ENCODE measurements at regions not wholly inside any gene's neighbourhood (a gene's known extent, or its start where the extent isn't known, plus 50 kb on each side); places are given as distances from the start of the nearest gene placed in this dataset.

DNA sequence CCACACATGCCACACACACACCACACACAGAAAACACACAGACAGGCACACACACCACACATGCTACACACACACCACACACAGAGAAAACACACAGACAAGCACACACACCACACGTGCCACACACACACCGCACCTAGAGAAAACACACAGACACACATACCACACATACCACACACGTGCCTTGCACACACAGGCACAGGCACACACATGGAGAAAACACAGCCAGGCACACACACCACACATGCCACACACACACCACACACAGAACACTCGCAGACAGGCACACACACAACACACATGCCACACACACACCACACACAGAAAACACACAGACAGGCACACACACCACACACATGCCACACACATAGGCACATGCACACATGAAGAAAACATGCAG lies 242.1 kb upstream of the MYT1L start:
- Histone ChIP-seq H3K9ac (ENCODE audit: low read length) (no peak overlapping the region), H3K79me2 (ENCODE audit: insufficient read depth, low read length) (no peaks in the 10 kb centered on the region)
- TF ChIP-seq, protein P1, sequence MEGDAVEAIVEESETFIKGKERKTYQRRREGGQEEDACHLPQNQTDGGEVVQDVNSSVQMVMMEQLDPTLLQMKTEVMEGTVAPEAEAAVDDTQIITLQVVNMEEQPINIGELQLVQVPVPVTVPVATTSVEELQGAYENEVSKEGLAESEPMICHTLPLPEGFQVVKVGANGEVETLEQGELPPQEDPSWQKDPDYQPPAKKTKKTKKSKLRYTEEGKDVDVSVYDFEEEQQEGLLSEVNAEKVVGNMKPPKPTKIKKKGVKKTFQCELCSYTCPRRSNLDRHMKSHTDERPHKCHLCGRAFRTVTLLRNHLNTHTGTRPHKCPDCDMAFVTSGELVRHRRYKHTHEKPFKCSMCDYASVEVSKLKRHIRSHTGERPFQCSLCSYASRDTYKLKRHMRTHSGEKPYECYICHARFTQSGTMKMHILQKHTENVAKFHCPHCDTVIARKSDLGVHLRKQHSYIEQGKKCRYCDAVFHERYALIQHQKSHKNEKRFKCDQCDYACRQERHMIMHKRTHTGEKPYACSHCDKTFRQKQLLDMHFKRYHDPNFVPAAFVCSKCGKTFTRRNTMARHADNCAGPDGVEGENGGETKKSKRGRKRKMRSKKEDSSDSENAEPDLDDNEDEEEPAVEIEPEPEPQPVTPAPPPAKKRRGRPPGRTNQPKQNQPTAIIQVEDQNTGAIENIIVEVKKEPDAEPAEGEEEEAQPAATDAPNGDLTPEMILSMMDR (IDR thresholded peaks at IDR 0.05; ENCODE audit: insufficient read depth, low read length, poor library complexity, severe bottlenecking) = no peak
- TF ChIP-seq EZH2phosphoT487 (conservative IDR thresholded peaks at IDR 0.05; ENCODE audit: low read length) = no peak

DNA sequence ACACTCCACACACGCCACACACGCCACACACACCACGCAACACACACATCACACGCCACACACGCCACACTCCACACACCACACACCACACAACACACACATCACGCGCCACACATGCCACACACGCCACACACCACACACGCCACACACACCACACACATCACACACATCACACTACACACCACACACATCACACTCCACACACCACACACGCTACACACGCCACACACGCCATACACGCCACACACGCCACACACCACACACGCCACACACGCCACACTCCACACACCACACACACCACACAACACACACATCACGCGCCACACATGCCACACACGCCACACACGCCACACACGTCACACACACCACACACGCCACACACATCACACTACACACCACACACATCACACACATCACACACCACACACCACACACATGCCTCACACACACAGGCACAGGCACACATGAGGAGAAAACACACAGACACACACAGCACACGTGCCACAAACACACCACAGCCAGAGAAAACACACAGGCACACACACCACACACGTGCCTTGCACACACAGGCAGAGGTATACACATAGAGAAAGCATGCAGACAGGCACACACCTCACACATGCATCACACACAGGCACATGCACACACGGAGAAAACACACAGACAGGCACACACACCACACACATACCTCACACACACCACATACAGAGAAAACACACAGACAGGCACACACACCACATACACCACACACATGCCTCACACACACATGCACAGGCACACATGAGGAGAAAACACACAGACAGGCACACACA lies 241.5 kb upstream of the MYT1L start:
- TF ChIP-seq, protein P1 (IDR thresholded peaks at IDR 0.05; ENCODE audit: insufficient read depth, low read length, poor library complexity, severe bottlenecking) = no peak
- no peak for TF ChIP-seq EZH2phosphoT487 (conservative IDR thresholded peaks at IDR 0.05; ENCODE audit: low read length)
- H2AFZ ChIP-seq (ENCODE audit: low read depth, low read length, severe bottlenecking) = no peak overlapping the region
- H3K79me2 ChIP-seq (ENCODE audit: insufficient read depth, low read length) = no peaks in the 10 kb centered on the region
- H3F3A ChIP-seq (ENCODE audit: insufficient read depth) = no peaks in the 10 kb centered on the region
- no peak overlapping the region for H3K4me2 ChIP-seq (ENCODE audit: low read depth, low read length, poor library complexity, severe bottlenecking)
- H4K20me1 ChIP-seq (ENCODE audit: low read depth, low read length) = no peaks in the 10 kb centered on the region
- peaks cover 11% of the 10 kb centered on the region; the same call in 1 of the 2 replicates for H3K9me3 ChIP-seq (ENCODE audit: insufficient read depth, low read length)
- no peaks in the 10 kb centered on the region for H3K36me3 ChIP-seq (ENCODE audit: low read length)
- no peaks in the 10 kb centered on the region for H3K9me2 ChIP-seq (replicated peaks; ENCODE audit: insufficient read depth, low read length)
- H3K27me3 ChIP-seq (ENCODE audit: low read length) = no peaks in the 10 kb centered on the region
- no peak overlapping the region for H3K27ac ChIP-seq (ENCODE audit: low read depth, low read length)
- no peak overlapping the region for H3K9ac ChIP-seq (ENCODE audit: low read length)
- no peak overlapping the region for H3K4me3 ChIP-seq (ENCODE audit: insufficient read depth, low read length, poor library complexity, severe bottlenecking)

More for the DNA sequence above, 242.1 kb upstream of the MYT1L start:
- H3K27ac ChIP-seq (ENCODE audit: low read depth, low read length) = no peak overlapping the region
- H4K20me1 ChIP-seq (ENCODE audit: low read depth, low read length) = no peaks in the 10 kb centered on the region
- no peaks in the 10 kb centered on the region for H3K36me3 ChIP-seq (ENCODE audit: low read length)
- H3K9me3 ChIP-seq (ENCODE audit: insufficient read depth, low read length) = peaks cover 11% of the 10 kb centered on the region; the same call in 1 of the 2 replicates
- no peak overlapping the region for H3K4me3 ChIP-seq (ENCODE audit: insufficient read depth, low read length, poor library complexity, severe bottlenecking)
- H3F3A ChIP-seq (ENCODE audit: insufficient read depth) = no peaks in the 10 kb centered on the region
- H2AFZ ChIP-seq (ENCODE audit: low read depth, low read length, severe bottlenecking) = no peak overlapping the region
- no peaks in the 10 kb centered on the region for H3K27me3 ChIP-seq (ENCODE audit: low read length)
- H3K4me2 ChIP-seq (ENCODE audit: low read depth, low read length, poor library complexity, severe bottlenecking) = no peak overlapping the region
- no peaks in the 10 kb centered on the region for H3K9me2 ChIP-seq (replicated peaks; ENCODE audit: insufficient read depth, low read length)

DNA sequence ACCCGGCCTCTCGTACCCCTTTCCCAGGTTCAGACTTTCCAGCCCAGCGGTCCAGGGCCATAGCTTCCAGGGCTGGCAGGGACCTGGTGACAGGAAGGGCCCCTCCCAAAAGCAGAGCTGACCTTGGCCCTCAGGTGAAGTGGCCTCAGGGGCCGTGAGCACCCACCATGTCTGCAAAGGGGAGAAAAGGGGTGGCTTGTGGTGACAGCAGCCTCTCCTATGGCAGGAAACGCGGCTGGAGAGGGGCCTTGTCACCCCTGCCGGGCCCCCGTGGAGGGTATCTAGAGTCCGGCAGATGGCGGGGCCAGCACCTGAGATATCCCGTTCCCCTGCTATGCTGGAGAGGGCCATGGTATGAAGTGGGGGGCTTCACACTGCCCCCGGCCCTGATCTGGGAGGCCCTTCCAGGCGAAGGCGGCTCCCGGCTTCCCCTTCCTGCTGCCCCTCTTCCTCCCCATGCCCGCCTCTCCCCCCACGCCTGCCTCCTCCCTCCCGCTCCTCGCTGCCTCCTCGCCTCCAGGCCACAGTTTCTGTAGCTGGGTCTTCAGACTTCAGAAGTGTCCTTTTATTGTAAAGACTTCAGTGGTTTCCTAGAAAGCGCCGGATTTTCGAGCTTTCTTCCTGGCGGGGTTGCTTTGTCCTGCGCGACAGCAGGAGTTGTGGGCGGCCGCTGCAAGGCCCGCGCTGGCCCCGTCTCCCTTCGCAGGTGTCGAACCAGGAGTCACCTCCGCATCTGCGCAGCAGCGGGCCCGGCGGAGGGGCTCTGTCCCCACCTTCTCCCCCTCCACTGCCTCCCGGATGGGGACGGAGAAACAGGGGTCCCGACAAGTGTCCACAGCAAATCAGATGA lies 240.5 kb upstream of the MYT1L start:
- peaks cover 11% of the 10 kb centered on the region; the same call in 1 of the 2 replicates for H3K9me3 ChIP-seq (ENCODE audit: insufficient read depth, low read length)
- H3K36me3 ChIP-seq (ENCODE audit: low read length) = no peaks in the 10 kb centered on the region

More for the DNA sequence above, 240.5 kb upstream of the MYT1L start:
- TF ChIP-seq, protein P1 (IDR thresholded peaks at IDR 0.05; ENCODE audit: insufficient read depth, low read length, poor library complexity, severe bottlenecking) = no peak
- no peak for TF ChIP-seq EZH2phosphoT487 (conservative IDR thresholded peaks at IDR 0.05; ENCODE audit: low read length)
- Histone ChIP-seq H3K4me2 (ENCODE audit: low read depth, low read length, poor library complexity, severe bottlenecking) (no peak overlapping the region), H2AFZ (ENCODE audit: low read depth, low read length, severe bottlenecking) (no peak overlapping the region), H3K79me2 (ENCODE audit: insufficient read depth, low read length) (no peaks in the 10 kb centered on the region), H3K9ac (ENCODE audit: low read length) (no peak overlapping the region), H3F3A (ENCODE audit: insufficient read depth) (no peaks in the 10 kb centered on the region), H3K4me3 (ENCODE audit: insufficient read depth, low read length, poor library complexity, severe bottlenecking) (no peak overlapping the region), H4K20me1 (ENCODE audit: low read depth, low read length) (no peaks in the 10 kb centered on the region), H3K27me3 (ENCODE audit: low read length) (no peaks in the 10 kb centered on the region), H3K9me2 (replicated peaks; ENCODE audit: insufficient read depth, low read length) (no peaks in the 10 kb centered on the region), H3K27ac (ENCODE audit: low read depth, low read length) (no peak overlapping the region)

Measured in SU-DHL-6 (cell line).